ENCODE measurements at regions not wholly inside any gene's neighbourhood (a gene's known extent, or its start where the extent isn't known, plus 50 kb on each side); places are given as distances from the start of the nearest gene placed in this dataset.

GRCh38 chr2:2561346-2562095, 230.4 kb upstream of the MYT1L start:
- TF ChIP-seq, protein P1, sequence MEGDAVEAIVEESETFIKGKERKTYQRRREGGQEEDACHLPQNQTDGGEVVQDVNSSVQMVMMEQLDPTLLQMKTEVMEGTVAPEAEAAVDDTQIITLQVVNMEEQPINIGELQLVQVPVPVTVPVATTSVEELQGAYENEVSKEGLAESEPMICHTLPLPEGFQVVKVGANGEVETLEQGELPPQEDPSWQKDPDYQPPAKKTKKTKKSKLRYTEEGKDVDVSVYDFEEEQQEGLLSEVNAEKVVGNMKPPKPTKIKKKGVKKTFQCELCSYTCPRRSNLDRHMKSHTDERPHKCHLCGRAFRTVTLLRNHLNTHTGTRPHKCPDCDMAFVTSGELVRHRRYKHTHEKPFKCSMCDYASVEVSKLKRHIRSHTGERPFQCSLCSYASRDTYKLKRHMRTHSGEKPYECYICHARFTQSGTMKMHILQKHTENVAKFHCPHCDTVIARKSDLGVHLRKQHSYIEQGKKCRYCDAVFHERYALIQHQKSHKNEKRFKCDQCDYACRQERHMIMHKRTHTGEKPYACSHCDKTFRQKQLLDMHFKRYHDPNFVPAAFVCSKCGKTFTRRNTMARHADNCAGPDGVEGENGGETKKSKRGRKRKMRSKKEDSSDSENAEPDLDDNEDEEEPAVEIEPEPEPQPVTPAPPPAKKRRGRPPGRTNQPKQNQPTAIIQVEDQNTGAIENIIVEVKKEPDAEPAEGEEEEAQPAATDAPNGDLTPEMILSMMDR (IDR thresholded peaks at IDR 0.05): no peak
- TF ChIP-seq EP300 (IDR thresholded peaks at IDR 0.05): no peak
